ENCODE measurements at regions not wholly inside any gene's neighbourhood (a gene's known extent, or its start where the extent isn't known, plus 50 kb on each side); places are given as distances from the start of the nearest gene placed in this dataset.
"Not testable (repeated sequence)": the region's sequence is repeated elsewhere in the genome, so short reads cannot be mapped to it uniquely, and the experiment has no call there.

- no peak for DNase-seq
Measured at GRCh38 chr6:50353603-50354002, 303.9 kb upstream of the DEFB112 start.

- no peak for DNase-seq
Measured at GRCh38 chr6:50358113-50358512, 308.4 kb upstream of the DEFB112 start.

DNA sequence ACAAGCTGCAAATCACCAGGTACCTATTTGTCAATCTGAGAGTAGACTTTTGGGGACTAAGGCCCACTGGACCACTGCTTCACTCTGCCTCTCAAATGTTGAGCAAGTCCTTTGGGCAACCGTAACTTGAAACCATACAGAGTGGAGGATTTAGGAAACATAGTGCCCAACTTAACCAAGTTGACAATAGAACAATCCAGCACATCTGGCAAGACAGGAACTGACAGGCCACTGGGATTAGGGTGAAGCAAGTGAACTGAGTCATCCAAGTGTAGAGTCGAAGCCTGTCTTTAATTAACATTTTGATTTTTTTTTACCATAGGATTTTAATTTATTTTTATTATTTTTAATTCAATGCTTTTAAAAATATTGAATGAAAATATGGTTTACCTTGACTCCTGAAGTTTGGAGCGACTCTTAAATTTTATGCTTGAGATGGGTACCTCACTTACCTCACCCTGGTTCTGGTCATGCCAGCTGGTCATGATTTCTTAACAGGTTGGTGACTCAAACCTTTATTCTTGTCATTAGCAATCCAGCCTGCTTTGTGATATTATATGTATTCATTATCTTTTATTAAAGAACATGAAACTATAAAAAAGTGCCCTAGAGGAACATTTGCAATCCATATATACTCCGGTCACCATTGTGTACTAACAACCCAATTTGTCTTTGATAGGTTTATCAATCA lies 312.1 kb upstream of the DEFB112 start:
- no peak for DNase-seq

DNA sequence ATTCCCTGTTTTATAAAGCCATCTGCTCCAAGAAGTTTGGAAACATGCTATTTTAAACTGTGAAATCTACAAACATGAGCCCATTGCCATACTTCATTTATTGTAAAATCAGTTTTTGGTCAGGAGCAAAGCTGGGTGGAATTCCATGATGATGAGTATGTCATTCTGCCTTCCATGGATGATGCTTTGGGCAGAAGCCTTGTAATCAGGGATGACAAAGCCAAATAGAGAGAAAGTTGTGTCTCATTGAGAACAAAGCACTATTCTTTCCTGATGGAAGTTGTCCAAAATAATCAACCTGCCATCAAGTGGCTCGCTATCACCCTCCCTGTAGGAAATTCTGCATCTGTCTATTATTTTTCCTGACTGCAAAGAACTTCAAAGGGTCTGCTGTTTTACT lies 313.0 kb upstream of the DEFB112 start:
- DNase-seq: no peak

GRCh38 chr6:50369996-50370395 lies 320.3 kb upstream of the DEFB112 start:
- no peak for DNase-seq

- no peak for DNase-seq
Measured at GRCh38 chr6:50380406-50381098, 330.8 kb upstream of the DEFB112 start.

GRCh38 chr6:50381099-50381415 lies 331.3 kb upstream of the DEFB112 start:
- no peak for DNase-seq

DNA sequence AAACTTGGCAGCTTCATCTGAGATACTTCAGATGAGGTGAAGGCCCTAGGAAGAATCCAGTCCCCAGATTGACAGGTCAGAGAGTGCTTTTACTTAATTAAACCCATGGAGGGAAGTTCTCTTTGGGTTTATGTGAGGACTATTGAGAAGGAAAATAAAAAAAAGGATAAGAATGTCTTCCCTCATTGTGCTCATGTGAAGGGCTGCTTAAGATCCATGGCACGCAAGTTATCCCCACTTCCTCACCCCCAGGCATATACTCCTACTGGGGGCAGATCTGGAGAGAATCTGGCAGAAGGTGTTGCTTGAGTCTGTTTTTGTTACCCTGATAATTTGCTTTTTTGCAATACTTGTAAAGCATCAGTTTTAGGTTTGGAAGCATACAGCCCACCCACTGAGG lies 322.9 kb upstream of the TFAP2D start:
- DNase-seq: no peak

- DNase-seq: not testable (repeated sequence)
Measured at GRCh38 chr6:50394139-50394538, 319.2 kb upstream of the TFAP2D start.

DNA sequence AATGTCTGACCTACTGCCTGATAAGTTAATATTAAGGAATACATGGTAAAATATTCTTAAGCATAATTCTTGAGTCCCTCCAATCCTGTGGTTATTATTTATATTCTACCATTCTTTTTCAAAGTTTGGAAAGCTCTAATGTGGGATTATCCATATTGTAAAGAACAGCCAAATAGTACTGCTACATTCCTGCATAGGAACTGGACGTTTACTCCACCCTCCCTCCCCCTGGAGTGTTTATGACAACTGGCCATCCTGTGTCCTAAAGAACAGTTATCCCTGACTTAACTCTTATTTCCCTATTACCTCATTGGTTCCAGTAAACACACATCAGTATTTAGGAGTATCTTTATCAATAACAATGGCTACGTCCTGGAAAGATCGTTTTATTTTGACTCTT lies 308.7 kb upstream of the TFAP2D start:
- DNase-seq: no peak

GRCh38 chr6:50410579-50410978 lies 302.7 kb upstream of the TFAP2D start:
- no peak for DNase-seq

DNA sequence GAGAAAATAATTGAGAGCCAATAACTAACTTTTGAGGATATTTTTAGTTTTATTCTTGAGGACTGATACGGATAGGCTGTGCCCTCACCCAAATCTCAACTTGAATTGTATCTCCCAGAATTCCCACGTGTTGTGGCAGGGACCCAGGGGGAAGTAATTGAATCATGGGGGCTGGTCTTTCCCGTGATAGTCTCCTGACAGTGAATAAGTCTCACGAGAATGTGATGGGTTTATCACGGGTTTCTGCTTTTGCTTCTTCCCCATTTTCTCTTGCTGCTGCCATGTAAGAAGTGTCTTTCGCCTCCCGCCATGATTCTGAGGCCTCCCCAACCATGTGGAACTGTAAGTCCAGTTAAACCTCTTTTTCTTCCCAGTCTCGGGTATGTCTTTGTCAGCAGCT lies 292.3 kb upstream of the TFAP2D start:
- not testable (repeated sequence) for DNase-seq

- no peak for DNase-seq
Measured at GRCh38 chr6:50427267-50427666, 286.1 kb upstream of the TFAP2D start.

DNA sequence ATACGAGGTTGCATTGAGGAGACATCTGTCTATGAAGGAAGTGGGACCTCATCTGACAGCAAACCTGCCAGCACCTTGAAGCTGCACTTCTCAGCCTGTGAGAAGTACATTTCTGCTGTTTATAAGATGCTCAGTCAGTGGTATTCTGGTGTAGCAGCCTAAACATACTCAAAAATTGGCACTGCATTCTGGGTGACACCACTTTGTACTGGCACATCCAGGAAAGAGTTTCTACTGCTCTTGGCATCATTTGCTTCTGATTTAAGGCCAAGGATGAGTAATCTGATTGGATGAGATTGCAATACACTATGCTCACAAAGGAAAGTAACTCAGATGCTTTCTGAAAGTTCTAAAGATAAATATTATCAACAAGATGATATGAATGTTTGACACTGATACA lies 275.4 kb upstream of the TFAP2D start:
- no peak for DNase-seq

- no peak for DNase-seq
Measured at GRCh38 chr6:50442531-50443040, 270.7 kb upstream of the TFAP2D start.

DNA sequence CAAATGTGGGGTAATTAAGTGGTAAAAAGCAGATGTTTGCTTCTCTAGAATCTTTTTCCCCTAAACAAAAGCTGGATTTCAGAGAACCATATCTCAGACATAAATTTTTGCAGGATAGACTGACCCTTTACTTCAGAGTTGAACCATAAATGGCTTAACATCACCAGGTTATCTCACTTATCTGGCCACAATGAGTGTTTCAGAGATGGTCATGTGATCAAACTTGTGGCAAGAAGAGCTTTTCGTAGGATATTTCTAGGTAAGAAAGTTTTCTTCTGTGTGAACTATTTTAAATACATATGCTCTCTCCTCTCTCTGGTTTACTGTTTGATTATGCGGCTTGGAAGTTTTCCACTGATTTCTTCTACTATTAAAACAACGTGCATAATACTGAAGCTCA lies 270.2 kb upstream of the TFAP2D start:
- DNase-seq: no peak

DNA sequence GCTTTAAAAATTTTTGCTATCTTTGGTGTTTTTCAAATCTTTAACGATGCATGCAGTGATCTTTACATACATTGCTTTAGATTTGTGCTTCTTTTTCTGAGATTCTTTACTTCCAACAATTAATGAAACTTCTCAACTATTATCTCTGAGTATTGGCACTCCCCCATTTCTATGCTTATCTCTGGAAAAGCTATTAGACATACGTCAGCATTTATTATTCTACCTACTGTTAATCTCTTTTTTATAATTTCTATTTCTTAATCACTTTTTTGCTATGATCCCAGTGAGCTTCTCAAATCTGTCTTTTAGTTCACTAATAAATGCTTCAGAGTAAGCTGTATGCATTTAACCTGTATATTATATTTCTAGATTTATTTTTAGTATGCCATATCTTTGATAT lies 264.2 kb upstream of the TFAP2D start:
- DNase-seq: no peak

- DNase-seq: no peak
Measured at GRCh38 chr6:50451826-50452400, 261.4 kb upstream of the TFAP2D start.

DNA sequence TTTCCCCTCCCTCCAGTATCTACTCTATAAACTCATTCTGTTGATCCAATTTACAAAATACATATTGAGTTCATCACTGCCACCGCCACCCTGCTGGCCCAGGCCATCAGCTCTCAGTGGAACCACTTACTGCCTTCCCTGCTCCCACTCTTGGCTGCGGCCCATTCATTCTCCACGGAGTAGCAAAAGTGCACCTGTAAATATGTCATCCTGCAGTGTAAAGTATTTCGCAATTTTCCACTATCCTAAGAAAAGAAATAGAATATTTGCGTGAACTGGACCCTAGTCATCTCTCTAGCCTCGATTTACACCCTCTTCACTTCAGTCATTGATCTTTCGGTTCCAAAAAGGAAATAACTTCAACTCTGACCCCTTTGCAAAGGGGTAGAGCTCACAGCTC lies 258.3 kb upstream of the TFAP2D start:
- no peak for DNase-seq

DNA sequence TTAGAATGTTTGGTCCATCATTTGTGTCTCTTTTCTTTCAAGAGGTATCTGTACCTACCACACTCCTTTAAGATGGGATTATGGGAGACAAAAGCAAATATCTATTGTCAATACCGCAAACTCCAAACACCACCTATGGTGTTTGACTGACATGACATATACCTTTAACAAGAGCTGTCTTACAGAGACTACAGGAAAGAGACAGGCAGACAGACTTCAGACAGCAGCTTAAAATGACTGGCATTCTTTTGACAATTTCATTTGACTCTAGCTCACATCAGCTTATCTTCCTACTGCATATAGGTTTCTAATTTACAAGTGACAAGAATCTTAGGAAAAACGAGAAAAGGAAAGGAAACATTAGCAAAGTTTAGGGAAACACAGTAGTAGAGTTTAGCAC lies 256.0 kb upstream of the TFAP2D start:
- no peak for DNase-seq

DNA sequence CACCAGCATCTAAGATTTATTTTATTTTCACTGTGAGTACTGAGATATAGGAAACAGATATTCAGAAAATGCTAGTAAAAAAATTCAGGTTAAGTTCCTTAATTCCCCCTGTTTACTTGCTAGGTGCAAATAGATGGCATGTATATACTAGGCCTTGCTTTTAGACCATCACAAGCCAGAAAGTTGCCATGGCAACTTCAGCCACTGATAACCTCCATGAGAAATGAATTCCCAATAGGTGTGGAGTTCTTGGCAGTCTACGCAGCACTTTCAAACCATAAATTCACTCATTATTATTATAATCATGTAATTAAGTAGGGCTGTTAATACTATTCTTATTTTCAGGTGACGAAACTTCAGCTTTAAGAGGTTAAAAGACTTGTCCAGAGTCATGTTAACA lies 251.6 kb upstream of the TFAP2D start:
- no peak for DNase-seq

DNA sequence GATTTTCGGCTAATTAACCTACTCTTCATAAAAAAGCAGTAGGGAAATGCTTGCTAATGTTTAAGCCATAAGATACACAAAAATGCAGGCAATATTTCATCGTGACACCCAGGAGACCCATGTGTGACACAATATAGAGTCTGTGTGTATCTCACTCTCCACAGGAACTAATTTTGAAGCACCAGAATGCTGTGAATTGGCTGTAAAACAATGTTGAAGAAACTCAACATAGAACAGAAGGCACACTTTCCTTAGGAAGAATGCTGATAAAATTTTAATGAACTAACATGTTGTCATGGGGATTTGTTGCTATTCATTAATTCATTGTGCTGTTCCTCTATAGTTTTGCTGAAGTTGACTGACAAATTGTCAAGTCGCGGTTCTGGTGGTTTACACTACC lies 249.4 kb upstream of the TFAP2D start:
- no peak for DNase-seq

- no peak for DNase-seq
Measured at GRCh38 chr6:50467931-50468330, 245.4 kb upstream of the TFAP2D start.

- DNase-seq: no peak
Measured at GRCh38 chr6:50471041-50471440, 242.3 kb upstream of the TFAP2D start.

Data from right kidney (tissue), 1 donor.